Nephron (organoid): ENCODE measurements at regions not wholly inside any gene's neighbourhood (a gene's known extent, or its start where the extent isn't known, plus 50 kb on each side); places are given as distances from the start of the nearest gene placed in this dataset.
"Not testable (repeated sequence)": the region's sequence is repeated elsewhere in the genome, so short reads cannot be mapped to it uniquely, and the experiment has no call there.

Experiments
- H3K27ac Mint-ChIP-seq, 3 experiments: 2 replicates each; pipeline ENCODE4 v1.8.0; 2020; ENCODE audit warnings: mixed read lengths in 3 of 3, mild to moderate bottlenecking in 2 of 3, moderate library complexity in 1 of 3
- H3K27me3 Mint-ChIP-seq: 2 replicates; pipeline ENCODE4 v1.8.0; 2021; ENCODE audit warnings: low read depth, mild to moderate bottlenecking, moderate library complexity, mixed read lengths
- H3K36me3 Mint-ChIP-seq: 2 replicates; pipeline ENCODE4 v1.8.0; 2020; ENCODE audit warnings: low read depth, mixed read lengths
- H3K4me1 Mint-ChIP-seq: 2 replicates; pipeline ENCODE4 v1.8.0; 2020; ENCODE audit warnings: mixed read lengths
- H3K4me3 Mint-ChIP-seq, 3 experiments: 2 replicates each; pipeline ENCODE4 v1.8.0; 2020; ENCODE audit warnings: mild to moderate bottlenecking in 3 of 3, mixed read lengths in 3 of 3, moderate library complexity in 2 of 3
- H3K9me3 Mint-ChIP-seq: 2 replicates; pipeline ENCODE4 v1.8.0; 2020; ENCODE audit warnings: mixed read lengths
- TF ChIP-seq, protein P1 (sequence below), 3 experiments: fragments of 200-600 bp; sonication (generic); IDR thresholded peaks; one replicate each; pipeline ENCODE4 v1.5.0; 2021; ENCODE audit warnings: antibody characterized with exemption in 3 of 3; ENCODE audit not compliant: unreplicated experiment in 3 of 3

DNA sequence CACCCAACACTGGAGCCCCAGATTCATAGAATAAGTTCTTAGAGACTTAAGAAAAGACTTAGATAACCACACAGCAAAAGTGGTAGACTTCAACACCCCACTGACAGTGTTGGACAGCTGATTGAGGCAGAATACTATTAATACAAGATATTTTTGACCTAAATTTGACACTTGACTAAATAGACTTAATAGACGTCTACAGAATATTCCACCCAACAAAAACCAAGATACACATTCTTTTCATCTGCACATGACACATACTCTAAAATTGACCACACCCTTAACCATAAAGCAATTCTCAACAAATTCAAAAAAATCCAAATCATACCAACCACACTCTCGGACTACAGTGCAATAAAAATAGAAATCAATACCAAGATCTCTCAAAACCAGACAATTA lies 179.8 kb upstream of the TPM1 start:
- Mint-ChIP-seq H3K9me3 (peaks cover 26% of the 10 kb centered on the region), H3K4me3 (no peak overlapping the region), H3K36me3 (peaks cover 8% of the 10 kb centered on the region), H3K27me3 (peaks cover 5% of the 10 kb centered on the region), H3K4me1 (peaks cover 2% of the 10 kb centered on the region), H3K27ac (no peak overlapping the region)
- TF ChIP-seq, protein P1, sequence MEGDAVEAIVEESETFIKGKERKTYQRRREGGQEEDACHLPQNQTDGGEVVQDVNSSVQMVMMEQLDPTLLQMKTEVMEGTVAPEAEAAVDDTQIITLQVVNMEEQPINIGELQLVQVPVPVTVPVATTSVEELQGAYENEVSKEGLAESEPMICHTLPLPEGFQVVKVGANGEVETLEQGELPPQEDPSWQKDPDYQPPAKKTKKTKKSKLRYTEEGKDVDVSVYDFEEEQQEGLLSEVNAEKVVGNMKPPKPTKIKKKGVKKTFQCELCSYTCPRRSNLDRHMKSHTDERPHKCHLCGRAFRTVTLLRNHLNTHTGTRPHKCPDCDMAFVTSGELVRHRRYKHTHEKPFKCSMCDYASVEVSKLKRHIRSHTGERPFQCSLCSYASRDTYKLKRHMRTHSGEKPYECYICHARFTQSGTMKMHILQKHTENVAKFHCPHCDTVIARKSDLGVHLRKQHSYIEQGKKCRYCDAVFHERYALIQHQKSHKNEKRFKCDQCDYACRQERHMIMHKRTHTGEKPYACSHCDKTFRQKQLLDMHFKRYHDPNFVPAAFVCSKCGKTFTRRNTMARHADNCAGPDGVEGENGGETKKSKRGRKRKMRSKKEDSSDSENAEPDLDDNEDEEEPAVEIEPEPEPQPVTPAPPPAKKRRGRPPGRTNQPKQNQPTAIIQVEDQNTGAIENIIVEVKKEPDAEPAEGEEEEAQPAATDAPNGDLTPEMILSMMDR (IDR thresholded peaks at IDR 0.05; ENCODE audit: unreplicated experiment in 3 of 3), result no peak

- no peak overlapping the region for H3K4me3 Mint-ChIP-seq
- no peak overlapping the region for H3K27ac Mint-ChIP-seq
- H3K27me3 Mint-ChIP-seq, result peaks cover 5% of the 10 kb centered on the region
- peaks cover 5% of the 10 kb centered on the region for H3K36me3 Mint-ChIP-seq
- H3K4me1 Mint-ChIP-seq, result peaks cover 14% of the 10 kb centered on the region
- TF ChIP-seq, protein P1 (IDR thresholded peaks at IDR 0.05; ENCODE audit: unreplicated experiment in 3 of 3), result no peak
- H3K9me3 Mint-ChIP-seq, result peaks cover 15% of the 10 kb centered on the region
Observed at GRCh38 chr15:62866366-62866765, 176.2 kb upstream of the TPM1 start.

DNA sequence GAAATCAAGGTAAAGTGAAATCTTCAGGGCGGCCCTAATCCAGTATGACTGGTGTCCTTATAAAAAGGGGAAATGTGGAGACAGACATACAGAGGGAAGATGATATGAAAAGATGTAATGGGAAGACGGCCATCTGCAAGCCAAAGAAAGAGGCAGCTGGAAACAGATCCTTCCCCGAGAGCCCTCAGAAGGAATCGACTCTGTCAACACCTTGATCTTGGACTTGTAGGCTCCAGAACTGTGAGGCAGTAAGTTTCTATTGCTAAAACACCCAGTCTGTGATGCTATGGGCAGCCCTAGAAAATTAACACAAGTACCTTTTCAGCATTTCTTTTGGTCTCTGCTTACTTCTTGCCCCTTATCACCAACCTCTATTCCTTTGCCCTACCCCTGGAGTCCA lies 174.7 kb upstream of the TPM1 start:
- no peak overlapping the region for H3K4me3 Mint-ChIP-seq
- peaks cover 5% of the 10 kb centered on the region for H3K36me3 Mint-ChIP-seq
- peaks cover 14% of the 10 kb centered on the region for H3K4me1 Mint-ChIP-seq
- TF ChIP-seq, protein P1 (IDR thresholded peaks at IDR 0.05; ENCODE audit: unreplicated experiment in 3 of 3), result no peak
- H3K27ac Mint-ChIP-seq, result peak overlapping the region in 1 of 3 experiments; percentile 4
- peaks cover 6% of the 10 kb centered on the region for H3K9me3 Mint-ChIP-seq
- peaks cover 5% of the 10 kb centered on the region for H3K27me3 Mint-ChIP-seq

GRCh38 chr15:62868507-62868906 lies 174.0 kb upstream of the TPM1 start:
- Mint-ChIP-seq H3K27me3 (peaks cover 5% of the 10 kb centered on the region), H3K27ac (peak overlapping the region in 2 of 3 experiments; percentile 4 to 23), H3K4me3 (no peak overlapping the region), H3K36me3 (peaks cover 5% of the 10 kb centered on the region), H3K9me3 (peaks cover 2% of the 10 kb centered on the region), H3K4me1 (peaks cover 14% of the 10 kb centered on the region)
- TF ChIP-seq, protein P1 (IDR thresholded peaks at IDR 0.05; ENCODE audit: unreplicated experiment in 3 of 3), result no peak

DNA sequence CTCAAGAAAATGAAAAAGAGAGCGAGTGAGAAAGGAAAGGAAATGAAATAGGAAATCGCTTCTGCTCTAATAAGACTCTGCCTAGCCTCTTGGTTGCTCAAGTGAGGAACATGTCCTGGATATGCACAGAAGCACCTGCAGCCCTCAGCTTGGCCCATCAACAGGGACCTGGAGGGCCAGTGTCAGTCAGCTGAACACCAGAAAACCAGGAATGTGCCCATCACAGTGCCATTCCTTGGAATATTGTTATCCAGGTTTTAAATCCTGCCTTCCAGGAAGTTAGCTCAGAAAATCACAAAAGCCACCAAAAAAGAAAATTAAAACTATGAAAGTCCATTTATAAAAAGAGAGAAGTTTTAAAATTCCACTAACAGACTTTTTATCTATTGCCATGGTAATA lies 173.4 kb upstream of the TPM1 start:
- Mint-ChIP-seq H3K27ac (no peak overlapping the region), H3K9me3 (peaks cover 2% of the 10 kb centered on the region), H3K27me3 (peaks cover 10% of the 10 kb centered on the region), H3K4me3 (no peak overlapping the region), H3K36me3 (peaks cover 5% of the 10 kb centered on the region), H3K4me1 (peaks cover 14% of the 10 kb centered on the region)
- TF ChIP-seq, protein P1 (IDR thresholded peaks at IDR 0.05; ENCODE audit: unreplicated experiment in 3 of 3), result no peak

DNA sequence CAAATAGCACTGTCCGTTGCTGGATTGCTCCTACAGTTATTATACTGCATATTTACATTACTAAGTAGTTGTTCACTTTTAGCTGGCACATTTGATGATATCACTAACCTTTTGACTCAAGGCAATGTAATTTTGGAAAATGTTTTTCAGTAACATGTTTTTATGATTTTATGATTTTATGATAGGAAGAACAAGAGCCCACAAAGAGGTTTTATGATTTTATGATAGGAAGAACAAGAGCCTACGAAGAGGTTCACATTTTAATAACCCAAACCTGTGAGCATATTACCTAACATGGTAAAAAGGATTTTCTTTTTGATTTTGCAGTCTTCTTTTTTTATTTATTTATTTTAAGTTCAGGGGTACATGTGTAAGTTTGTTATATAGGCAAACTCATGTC lies 172.3 kb upstream of the TPM1 start:
- Mint-ChIP-seq H3K36me3 (peaks cover 5% of the 10 kb centered on the region), H3K9me3 (peaks cover 2% of the 10 kb centered on the region), H3K27ac (no peak overlapping the region), H3K4me3 (no peak overlapping the region), H3K27me3 (peaks cover 11% of the 10 kb centered on the region), H3K4me1 (peaks cover 14% of the 10 kb centered on the region)
- TF ChIP-seq, protein P1 (IDR thresholded peaks at IDR 0.05; ENCODE audit: unreplicated experiment in 3 of 3), result no peak

- H3K27ac Mint-ChIP-seq, H3K36me3 Mint-ChIP-seq, H3K9me3 Mint-ChIP-seq, H3K4me3 Mint-ChIP-seq: not testable (repeated sequence)
- H3K27me3 Mint-ChIP-seq, result peaks cover 11% of the 10 kb centered on the region
- peaks cover 14% of the 10 kb centered on the region for H3K4me1 Mint-ChIP-seq
Observed at GRCh38 chr15:62870701-62871100, 171.8 kb upstream of the TPM1 start.
